Uterus (tissue), 3 donors: ENCODE measurements at regions not wholly inside any gene's neighbourhood (a gene's known extent, or its start where the extent isn't known, plus 50 kb on each side); places are given as distances from the start of the nearest gene placed in this dataset.

Experiments
- DNase-seq, 2 donors: peaks; one replicate each; pipeline ENCODE4 v3.0.0-alpha.2; 2019 to 2020
- H3K27ac ChIP-seq, 2 donors: fragments of 200-600 bp; sonication (generic); 1 replicate in 1 of 2; 2 replicates in 1 of 2; pipeline ENCODE4 v1.5.1; 2016 to 2018
- H3K27me3 ChIP-seq, 2 donors: fragments of 200-600 bp; sonication (generic); one replicate each; pipeline ENCODE4 v1.5.1; 2018 to 2019; ENCODE audit warnings: control low read depth in 1 of 2
- H3K36me3 ChIP-seq, 2 donors: fragments of 200-600 bp; sonication (generic); one replicate each; pipeline ENCODE4 v1.5.1; 2019; ENCODE audit warnings: control low read depth in 1 of 2
- H3K4me1 ChIP-seq, 2 donors: fragments of 200-600 bp; sonication (generic); one replicate each; pipeline ENCODE4 v1.5.1; 2018 to 2019; ENCODE audit warnings: control low read depth in 1 of 2
- H3K4me3 ChIP-seq, 2 donors: fragments of 200-600 bp; sonication (generic); 1 replicate in 1 of 2; 2 replicates in 1 of 2; pipeline ENCODE4 v1.5.1; 2018 to 2019; ENCODE audit warnings: mild to moderate bottlenecking in 1 of 2
- H3K9me3 ChIP-seq, 2 donors: fragments of 200-600 bp; sonication (generic); one replicate each; pipeline ENCODE4 v1.5.1; 2019; ENCODE audit warnings: control low read depth in 1 of 2
- POLR2A ChIP-seq, 2 donors: fragments of 450-650 bp; IDR thresholded peaks; one replicate each; pipeline ENCODE4 v1.6.1; 2016; ENCODE audit warnings: antibody characterized with exemption in 2 of 2, mild to moderate bottlenecking in 1 of 2, moderate library complexity in 1 of 2
- intact Hi-C: fragments of 100-400 bp; cut with DNase I; formaldehyde crosslinking; loops from one replicate; pipeline ENCODE4 v1.15.1; 2023; ENCODE audit warnings: low total_unique reads
- TF ChIP-seq, protein P1 (sequence below), 4 experiments: fragments of 200-600 bp in 2 of 4; fragments of 450-650 bp in 2 of 4; sonication (generic) in 2 of 4; IDR thresholded peaks; one replicate each; pipeline ENCODE4 v1.5.1; 2016 to 2019; ENCODE audit warnings: antibody characterized with exemption in 4 of 4, mild to moderate bottlenecking in 2 of 4, moderate library complexity in 1 of 4
- donor health status: DM: yes; HTN: yes; CAD: no.

GRCh38 chr17:64775701-64776570 lies 113.8 kb upstream of the SMURF2 start:
- Histone ChIP-seq H3K27ac (peak overlapping the region; percentile 42 to 53), H3K36me3 (no peaks in the 10 kb centered on the region), H3K4me1 (peaks cover 0 to 35% of the 10 kb centered on the region in 2 donors), H3K9me3 (no peaks in the 10 kb centered on the region), H3K27me3 (peaks cover 10 to 11% of the 10 kb centered on the region in 2 donors), H3K4me3 (no peak overlapping the region)
- TF ChIP-seq POLR2A (IDR thresholded peaks at IDR 0.05): no peak
- intact Hi-C loops: no loop called here
- no peak for DNase-seq

DNA sequence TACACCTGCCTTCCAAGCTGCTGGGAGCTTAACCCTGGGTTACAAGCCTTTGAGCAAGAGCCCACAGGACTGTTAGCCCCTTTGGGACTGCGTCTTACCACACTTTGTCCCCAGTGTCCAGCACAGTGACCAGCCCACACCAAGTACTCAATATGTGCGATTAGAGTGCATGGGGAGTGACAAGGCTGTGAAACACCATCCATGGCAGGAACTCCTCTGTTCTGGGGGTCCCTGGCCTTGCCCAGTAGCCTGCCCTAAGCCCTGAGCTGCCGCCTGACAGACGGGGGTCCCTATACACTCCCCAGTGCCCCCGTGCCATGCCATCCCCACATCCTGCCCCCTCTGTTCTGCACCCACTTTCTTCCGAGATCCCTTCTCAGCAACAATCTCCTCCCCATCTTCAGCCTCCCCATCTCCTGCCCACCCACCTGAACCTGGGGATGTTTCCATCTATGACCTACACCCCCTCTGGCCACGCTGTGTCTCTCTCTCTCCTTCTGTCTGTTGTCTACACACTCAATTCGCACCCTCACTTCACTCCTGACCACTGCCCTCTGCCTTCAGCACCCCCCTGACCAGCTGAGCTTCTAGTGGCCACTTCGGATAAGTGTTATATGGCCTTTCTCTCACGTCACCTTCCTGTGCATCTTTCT lies 112.9 kb upstream of the SMURF2 start:
- TF ChIP-seq, protein P1, sequence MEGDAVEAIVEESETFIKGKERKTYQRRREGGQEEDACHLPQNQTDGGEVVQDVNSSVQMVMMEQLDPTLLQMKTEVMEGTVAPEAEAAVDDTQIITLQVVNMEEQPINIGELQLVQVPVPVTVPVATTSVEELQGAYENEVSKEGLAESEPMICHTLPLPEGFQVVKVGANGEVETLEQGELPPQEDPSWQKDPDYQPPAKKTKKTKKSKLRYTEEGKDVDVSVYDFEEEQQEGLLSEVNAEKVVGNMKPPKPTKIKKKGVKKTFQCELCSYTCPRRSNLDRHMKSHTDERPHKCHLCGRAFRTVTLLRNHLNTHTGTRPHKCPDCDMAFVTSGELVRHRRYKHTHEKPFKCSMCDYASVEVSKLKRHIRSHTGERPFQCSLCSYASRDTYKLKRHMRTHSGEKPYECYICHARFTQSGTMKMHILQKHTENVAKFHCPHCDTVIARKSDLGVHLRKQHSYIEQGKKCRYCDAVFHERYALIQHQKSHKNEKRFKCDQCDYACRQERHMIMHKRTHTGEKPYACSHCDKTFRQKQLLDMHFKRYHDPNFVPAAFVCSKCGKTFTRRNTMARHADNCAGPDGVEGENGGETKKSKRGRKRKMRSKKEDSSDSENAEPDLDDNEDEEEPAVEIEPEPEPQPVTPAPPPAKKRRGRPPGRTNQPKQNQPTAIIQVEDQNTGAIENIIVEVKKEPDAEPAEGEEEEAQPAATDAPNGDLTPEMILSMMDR (IDR thresholded peaks at IDR 0.05): no peak
- TF ChIP-seq POLR2A (IDR thresholded peaks at IDR 0.05): no peak
- intact Hi-C loops: no loop called here
- Histone ChIP-seq H3K4me1 (peaks cover 0 to 25% of the 10 kb centered on the region in 2 donors), H3K36me3 (no peaks in the 10 kb centered on the region), H3K4me3 (no peak overlapping the region), H3K9me3 (no peaks in the 10 kb centered on the region), H3K27me3 (peaks cover 5 to 11% of the 10 kb centered on the region in 2 donors), H3K27ac (no peak overlapping the region)
- DNase-seq: no peak

DNA sequence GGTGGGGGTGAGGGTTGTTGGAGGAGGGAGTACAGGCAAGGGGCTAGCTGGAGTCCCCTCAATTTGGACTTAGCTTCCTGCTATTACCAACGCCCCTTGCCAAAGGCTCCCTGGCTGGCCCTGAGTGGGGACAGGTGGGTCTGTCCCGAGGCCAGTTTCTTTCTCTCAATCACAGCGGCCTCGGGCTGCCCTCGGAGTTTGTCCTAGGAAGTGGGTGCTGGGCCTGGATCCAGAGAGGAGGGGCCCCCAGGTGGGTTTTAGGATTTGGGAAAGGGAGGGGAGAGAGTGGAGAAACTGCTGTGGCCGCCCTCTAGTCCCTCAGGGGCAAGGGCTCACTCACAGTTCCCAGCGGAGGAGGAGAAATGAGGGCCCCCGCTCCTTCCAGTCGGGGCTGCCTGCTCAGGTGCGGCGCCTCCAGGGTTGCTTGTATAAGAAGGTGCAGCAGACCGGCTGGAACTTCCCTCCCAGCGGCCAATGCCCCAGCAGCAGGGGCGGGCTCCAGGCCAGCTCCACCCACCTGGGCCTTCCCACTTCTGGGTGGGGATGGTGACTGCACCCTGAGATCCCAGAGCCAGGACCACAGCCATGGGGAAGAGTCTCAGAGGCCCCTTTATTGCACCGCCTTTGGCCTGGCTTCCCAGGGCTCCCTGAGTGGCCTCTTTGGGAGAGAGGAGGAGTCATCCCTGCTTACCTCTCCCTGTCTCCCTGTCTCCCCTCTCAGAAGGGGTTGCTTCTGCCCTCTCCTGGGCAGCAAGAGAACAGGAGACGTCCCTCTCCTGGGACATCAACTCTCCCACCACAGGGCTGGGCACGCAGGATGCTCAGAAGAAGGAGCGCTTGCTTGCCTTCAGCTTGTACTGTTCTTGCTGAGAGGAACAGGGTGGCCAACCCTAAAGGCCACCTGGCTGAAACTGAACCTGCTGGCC lies 112.0 kb upstream of the SMURF2 start:
- Histone ChIP-seq H3K27me3 (peaks cover 0 to 4% of the 10 kb centered on the region in 2 donors), H3K36me3 (no peaks in the 10 kb centered on the region), H3K4me3 (no peak overlapping the region), H3K4me1 (peaks cover 0 to 17% of the 10 kb centered on the region in 2 donors), H3K9me3 (no peaks in the 10 kb centered on the region), H3K27ac (no peak overlapping the region)
- TF ChIP-seq POLR2A (IDR thresholded peaks at IDR 0.05): no peak
- TF ChIP-seq, protein P1 (IDR thresholded peaks at IDR 0.05): no peak
- intact Hi-C loops: no loop called here
- DNase-seq: no peak

DNA sequence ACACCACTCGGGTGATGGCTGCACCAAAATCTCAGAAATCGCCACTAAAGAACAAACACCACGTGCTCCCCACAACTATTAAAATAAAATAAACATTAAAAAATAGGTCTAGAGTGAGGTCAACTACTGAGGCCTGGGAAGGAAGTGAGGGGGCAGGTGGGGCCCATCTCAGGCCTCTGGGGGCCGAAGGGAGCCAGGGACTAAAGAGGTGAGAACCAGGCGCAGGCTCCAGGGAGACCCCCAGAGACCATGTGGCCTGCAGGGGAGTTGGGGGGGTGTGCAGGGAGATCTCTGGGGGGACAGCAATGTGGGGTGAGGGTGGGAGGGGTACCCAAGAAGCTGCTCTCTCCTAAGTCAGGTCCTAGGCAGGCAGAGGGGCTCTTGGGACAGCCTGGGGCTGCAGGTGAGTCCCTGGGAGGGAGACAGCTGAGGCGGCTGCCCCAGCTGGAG lies 111.3 kb upstream of the SMURF2 start:
- no peak overlapping the region for H3K27ac ChIP-seq
- TF ChIP-seq, protein P1 (IDR thresholded peaks at IDR 0.05): no peak
- TF ChIP-seq POLR2A (IDR thresholded peaks at IDR 0.05): no peak
- DNase-seq: no peak
- H3K4me1 ChIP-seq: peaks cover 0 to 12% of the 10 kb centered on the region in 2 donors
- H3K4me3 ChIP-seq: no peak overlapping the region
- no peaks in the 10 kb centered on the region for H3K9me3 ChIP-seq
- no peaks in the 10 kb centered on the region for H3K36me3 ChIP-seq
- intact Hi-C loops: no loop called here
- H3K27me3 ChIP-seq: no peaks in the 10 kb centered on the region

- Histone ChIP-seq H3K4me3 (no peak overlapping the region), H3K4me1 (peaks cover 0 to 6% of the 10 kb centered on the region in 2 donors), H3K27me3 (no peaks in the 10 kb centered on the region), H3K27ac (no peak overlapping the region), H3K36me3 (no peaks in the 10 kb centered on the region), H3K9me3 (no peaks in the 10 kb centered on the region)
- no peak for TF ChIP-seq POLR2A (IDR thresholded peaks at IDR 0.05)
- TF ChIP-seq, protein P1 (IDR thresholded peaks at IDR 0.05): no peak
- no peak for DNase-seq
- intact Hi-C loops: no loop called here
These were observed 110.8 kb upstream of the SMURF2 start for GRCh38 chr17:64772845-64773299.
